H1 (cell line): ENCODE measurements at regions not wholly inside any gene's neighbourhood (a gene's known extent, or its start where the extent isn't known, plus 50 kb on each side); places are given as distances from the start of the nearest gene placed in this dataset.

Source experiments
- CTCF ChIA-PET: fragments of 300-600 bp; sonication (Branson Sonifier 250); formaldehyde crosslinking; loops from one replicate; lab custom pipeline; 2021; ENCODE audit not compliant: partially characterized antibody; lab: Charles Lee
- POLR2A ChIA-PET: fragments of 300-600 bp; sonication (Branson Sonifier 250); formaldehyde crosslinking; loops from one replicate; lab custom pipeline; 2021; ENCODE audit warnings: inconsistent platforms; ENCODE audit not compliant: partially characterized antibody; lab: Charles Lee
- DNase-seq, 2 experiments: peaks; one replicate each; pipeline versions ENCODE4 v3.0.0 to v3.0.0-alpha.2; 2010 to 2022; ENCODE audit warnings: low spot score in 2 of 2, low read depth in 1 of 2, mixed read lengths in 1 of 2
- FAIRE-seq: peaks from 2 replicates; lab custom pipeline; 2011; peaks lifted over from hg19 to GRCh38; lab: Jason Lieb, UNC
- H2AFZ ChIP-seq: 2 replicates; pipeline ENCODE4 v1.8.1; 2012; ENCODE audit warnings: low read length, inconsistent platforms
- H2AK5ac ChIP-seq: 2 replicates; pipeline ENCODE4 v1.6.1; 2013; ENCODE audit warnings: low read depth, low read length
- H2BK120ac ChIP-seq: replicated peaks from 2 replicates; pipeline ENCODE3; 2013; ENCODE audit warnings: low read depth, low read length, inconsistent platforms
- H2BK12ac ChIP-seq: 2 replicates; pipeline ENCODE4 v1.6.1; 2013; ENCODE audit warnings: low read depth, low read length
- H2BK15ac ChIP-seq: 2 replicates; pipeline ENCODE4 v1.6.1; 2013; ENCODE audit warnings: low read length
- H2BK20ac ChIP-seq: 2 replicates; pipeline ENCODE4 v1.6.1; 2013; ENCODE audit warnings: low read length
- H2BK5ac ChIP-seq: 2 replicates; pipeline ENCODE4 v1.6.1; 2013; ENCODE audit warnings: low read depth, low read length
- H3K14ac ChIP-seq: 2 replicates; pipeline ENCODE4 v1.6.1; 2013; ENCODE audit warnings: inconsistent platforms; ENCODE audit not compliant: insufficient read length
- H3K18ac ChIP-seq: 2 replicates; pipeline ENCODE4 v1.6.1; 2013; ENCODE audit warnings: low read length; ENCODE audit errors: extremely low read depth
- H3K23ac ChIP-seq: 2 replicates; pipeline ENCODE4 v1.6.1; 2013; ENCODE audit warnings: inconsistent platforms; ENCODE audit not compliant: insufficient read length
- H3K23me2 ChIP-seq: 2 replicates; pipeline ENCODE4 v1.6.1; 2013; ENCODE audit warnings: low read depth, low read length
- H3K27ac ChIP-seq: 2 replicates; pipeline ENCODE4 v1.6.1; 2011; ENCODE audit warnings: low read depth, low read length, inconsistent platforms
- H3K27me3 ChIP-seq, 4 experiments: replicated peaks in 1 of 4; 1 replicate in 1 of 4; 2 replicates in 3 of 4; pipeline versions ENCODE4 v1.6.1 to v1.8.1; 2011 to 2013; ENCODE audit warnings: low read length in 3 of 4, mild to moderate bottlenecking in 3 of 4, inconsistent platforms in 2 of 4, mixed read lengths in 2 of 4, moderate library complexity in 1 of 4; ENCODE audit not compliant: control insufficient read depth in 3 of 4, insufficient read depth in 3 of 4; ENCODE audit errors: extremely low read depth in 1 of 4
- H3K36me3 ChIP-seq, 4 experiments: 2 replicates each; pipeline versions ENCODE4 v1.6.1 to v1.8.1; 2011 to 2013; ENCODE audit warnings: mild to moderate bottlenecking in 4 of 4, low read length in 3 of 4, moderate library complexity in 2 of 4, control low read depth in 1 of 4, inconsistent platforms in 1 of 4; ENCODE audit not compliant: insufficient read depth in 4 of 4, control insufficient read depth in 2 of 4
- H3K4ac ChIP-seq: replicated peaks from 2 replicates; pipeline ENCODE3; 2013; ENCODE audit warnings: low read length, low read depth, mixed read lengths, inconsistent platforms; ENCODE audit not compliant: insufficient read length
- H3K4me1 ChIP-seq, 4 experiments: replicated peaks in 1 of 4; 1 replicate in 1 of 4; 2 replicates in 3 of 4; pipeline versions ENCODE4 v1.6.1 to v1.8.1; 2011 to 2013; ENCODE audit warnings: low read length in 3 of 4, inconsistent platforms in 2 of 4, mixed read lengths in 1 of 4; ENCODE audit not compliant: insufficient read depth in 4 of 4, control insufficient read depth in 3 of 4
- H3K4me2 ChIP-seq, 2 experiments: 2 replicates each; pipeline versions ENCODE4 v1.6.1 to v1.8.1; 2011 to 2013; ENCODE audit warnings: low read depth in 2 of 2, low read length in 2 of 2, control low read depth in 1 of 2, inconsistent platforms in 1 of 2, mild to moderate bottlenecking in 1 of 2; ENCODE audit not compliant: insufficient read depth in 1 of 2
- H3K4me3 ChIP-seq, 4 experiments: fragments of 200-600, 300-600 bp in 1 of 4; sonication (generic), shearing (Covaris generic), sonication (Bioruptor Twin) in 1 of 4; 2 replicates each; pipeline versions ENCODE4 v1.5.1 to v1.8.1; 2011 to 2016; ENCODE audit warnings: low read length in 4 of 4, low read depth in 3 of 4, control low read depth in 2 of 4, inconsistent platforms in 2 of 4, mild to moderate bottlenecking in 2 of 4, mixed read lengths in 1 of 4, moderate library complexity in 1 of 4; ENCODE audit not compliant: insufficient read depth in 2 of 4; ENCODE audit errors: extremely low read depth in 1 of 4
- H3K56ac ChIP-seq: replicated peaks from 2 replicates; pipeline ENCODE3; 2013; ENCODE audit warnings: low read depth, mild to moderate bottlenecking, mixed read lengths, low read length, inconsistent platforms; ENCODE audit not compliant: insufficient read length
- H3K79me1 ChIP-seq: 2 replicates; pipeline ENCODE4 v1.6.1; 2013; ENCODE audit warnings: low read depth, low read length, control low read depth
- H3K79me2 ChIP-seq, 2 experiments: 2 replicates each; pipeline versions ENCODE4 v1.6.1 to v1.8.1; 2012 to 2013; ENCODE audit warnings: low read length in 2 of 2, mild to moderate bottlenecking in 2 of 2, inconsistent platforms in 1 of 2; ENCODE audit not compliant: insufficient read depth in 2 of 2, control insufficient read depth in 1 of 2
- H3K9ac ChIP-seq, 4 experiments: replicated peaks in 1 of 4; 1 replicate in 1 of 4; 2 replicates in 3 of 4; pipeline versions ENCODE4 v1.6.1 to v1.8.1; 2011 to 2013; ENCODE audit warnings: low read depth in 3 of 4, low read length in 3 of 4, control low read depth in 2 of 4, mild to moderate bottlenecking in 2 of 4, moderate library complexity in 2 of 4, inconsistent platforms in 1 of 4; ENCODE audit errors: extremely low read depth in 1 of 4
- H3K9me3 ChIP-seq, 2 experiments: 2 replicates each; pipeline versions ENCODE4 v1.6.1 to v1.8.1; 2012 to 2013; ENCODE audit warnings: mild to moderate bottlenecking in 2 of 2, moderate library complexity in 2 of 2, control low read depth in 1 of 2, inconsistent platforms in 1 of 2, low read depth in 1 of 2, low read length in 1 of 2, mixed read lengths in 1 of 2; ENCODE audit not compliant: insufficient read depth in 2 of 2
- H4K20me1 ChIP-seq, 2 experiments: replicated peaks in 1 of 2; 2 replicates each; pipeline versions ENCODE3 to v1.8.1; 2011 to 2013; ENCODE audit warnings: inconsistent platforms in 2 of 2, low read length in 2 of 2, mild to moderate bottlenecking in 1 of 2; ENCODE audit not compliant: insufficient read depth in 2 of 2, control insufficient read depth in 1 of 2
- H4K5ac ChIP-seq: 2 replicates; pipeline ENCODE4 v1.6.1; 2013; ENCODE audit warnings: low read length, low read depth, mixed read lengths, inconsistent platforms; ENCODE audit not compliant: insufficient read length
- H4K8ac ChIP-seq: 2 replicates; pipeline ENCODE4 v1.8.0; 2013; ENCODE audit warnings: mild to moderate bottlenecking, moderate library complexity, low read length, inconsistent platforms; ENCODE audit not compliant: insufficient read depth; ENCODE audit errors: extremely low read depth
- H4K91ac ChIP-seq: replicated peaks from 2 replicates; pipeline ENCODE3; 2013; ENCODE audit warnings: low read length, mixed read lengths, inconsistent platforms; ENCODE audit not compliant: insufficient read length
- BCL11A ChIP-seq, 2 experiments: IDR thresholded peaks; one replicate each; pipeline ENCODE4 v1.6.1; 2011; ENCODE audit warnings: low read depth in 2 of 2, low read length in 2 of 2, mild to moderate bottlenecking in 2 of 2
- RFX5 ChIP-seq: IDR thresholded peaks from 2 replicates; pipeline ENCODE4 v1.6.1; 2011; ENCODE audit warnings: low read depth, low read length, improper control_type of control experiment, borderline replicate concordance
- RNF2 ChIP-seq: fragments of 200-900, 300-1000 bp; sonication (generic); IDR thresholded peaks from 2 replicates; pipeline ENCODE4 v1.7.1; 2016; ENCODE audit warnings: borderline replicate concordance, low read depth, mild to moderate bottlenecking, antibody characterized with exemption, low read length; ENCODE audit not compliant: poor library complexity, severe bottlenecking; ENCODE audit errors: missing control alignments
- YY1 ChIP-seq: IDR thresholded peaks from 2 replicates; pipeline ENCODE4 v1.6.1; 2011; ENCODE audit warnings: low read depth, mild to moderate bottlenecking, low read length
- WGBS, 2 experiments: shearing (Covaris generic) in 1 of 2; methylation state at CpG; one replicate each; pipeline versions ENCODE4 v1.1.6 to v1.1.7; 2013 to 2015; ENCODE audit warnings: low lambda C conversion rate in 2 of 2, mixed read lengths in 2 of 2, inconsistent platforms in 1 of 2, low coverage in 1 of 2, missing lambda C conversion rate in 1 of 2; ENCODE audit not compliant: insufficient replicate concordance in 2 of 2, insufficient coverage in 1 of 2, insufficient read length in 1 of 2; ENCODE audit errors: extremely low coverage in 1 of 2, missing lambda C conversion rate in 1 of 2; 5-methylcytosine and 5-hydroxymethylcytosine counted together
- TF ChIP-seq, protein P1 (sequence below): IDR thresholded peaks from 2 replicates; pipeline ENCODE4 v1.6.1; 2012; ENCODE audit warnings: low read length, inconsistent platforms

DNA sequence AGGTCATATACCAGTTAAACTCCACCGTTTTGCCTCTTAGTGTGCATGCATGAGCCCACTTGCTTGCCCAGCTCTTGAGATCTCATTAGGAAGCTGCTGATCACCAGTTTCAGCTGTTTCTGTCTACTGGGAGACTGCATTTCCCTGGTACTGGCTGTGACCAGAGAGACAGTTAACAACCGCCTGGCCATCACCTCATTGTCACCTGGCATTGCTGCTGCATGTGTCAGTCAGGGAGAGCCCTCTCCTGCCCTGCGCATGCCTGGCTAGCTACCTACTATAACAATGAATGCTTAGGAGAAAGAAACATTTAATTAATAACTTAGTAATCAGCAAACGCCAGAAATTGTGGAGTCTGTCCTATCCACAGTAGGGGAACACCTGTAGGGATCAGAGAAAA is 265.8 kb upstream of the CYRIA start:
- no peaks in the 10 kb centered on the region for H3K9me3 ChIP-seq
- H3K4me1 ChIP-seq = no peaks in the 10 kb centered on the region
- no peaks in the 10 kb centered on the region for H3K79me1 ChIP-seq
- no peak overlapping the region for H2AFZ ChIP-seq
- H3K23me2 ChIP-seq = no peaks in the 10 kb centered on the region
- H2BK5ac ChIP-seq = no peak overlapping the region
- no peak overlapping the region for H3K56ac ChIP-seq
- H3K79me2 ChIP-seq = no peaks in the 10 kb centered on the region
- CTCF ChIA-PET = no interaction called here
- no peak overlapping the region for H2BK15ac ChIP-seq
- H4K91ac ChIP-seq = no peak overlapping the region
- H2AK5ac ChIP-seq = no peak overlapping the region
- no peak overlapping the region for H4K5ac ChIP-seq
- H4K8ac ChIP-seq = peak overlapping the region; percentile 5; the same call in 1 of the 2 replicates
- H3K14ac ChIP-seq = no peak overlapping the region
- no peak overlapping the region for H3K23ac ChIP-seq
- no peak overlapping the region for H2BK12ac ChIP-seq
- no peak overlapping the region for H3K4me3 ChIP-seq
- POLR2A ChIA-PET = no interaction called here
- TF ChIP-seq YY1 (no peak), BCL11A (IDR thresholded peaks at IDR 0.05; ENCODE audit: low read depth in 2 of 2, low read length in 2 of 2) (no peak), RFX5 (no peak), RNF2 (no peak)
- TF ChIP-seq, protein P1, sequence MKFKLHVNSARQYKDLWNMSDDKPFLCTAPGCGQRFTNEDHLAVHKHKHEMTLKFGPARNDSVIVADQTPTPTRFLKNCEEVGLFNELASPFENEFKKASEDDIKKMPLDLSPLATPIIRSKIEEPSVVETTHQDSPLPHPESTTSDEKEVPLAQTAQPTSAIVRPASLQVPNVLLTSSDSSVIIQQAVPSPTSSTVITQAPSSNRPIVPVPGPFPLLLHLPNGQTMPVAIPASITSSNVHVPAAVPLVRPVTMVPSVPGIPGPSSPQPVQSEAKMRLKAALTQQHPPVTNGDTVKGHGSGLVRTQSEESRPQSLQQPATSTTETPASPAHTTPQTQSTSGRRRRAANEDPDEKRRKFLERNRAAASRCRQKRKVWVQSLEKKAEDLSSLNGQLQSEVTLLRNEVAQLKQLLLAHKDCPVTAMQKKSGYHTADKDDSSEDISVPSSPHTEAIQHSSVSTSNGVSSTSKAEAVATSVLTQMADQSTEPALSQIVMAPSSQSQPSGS = no peak
- H2BK120ac ChIP-seq = no peak overlapping the region
- H3K27me3 ChIP-seq = no peaks in the 10 kb centered on the region
- no peaks in the 10 kb centered on the region for H4K20me1 ChIP-seq
- no peak overlapping the region for H3K9ac ChIP-seq
- H3K27ac ChIP-seq = no peak overlapping the region
- H3K36me3 ChIP-seq = no peaks in the 10 kb centered on the region
- no peak overlapping the region for H3K18ac ChIP-seq
- no peak overlapping the region for H3K4ac ChIP-seq
- H3K4me2 ChIP-seq = no peak overlapping the region
- FAIRE-seq (no peak), DNase-seq (no peak)
- 82% methylated on average over 4 of the region's 4 CpGs; no CpG with 5 or more reads in 1 of the 2 experiments for WGBS, 2 experiments
- no peak overlapping the region for H2BK20ac ChIP-seq
